Lower lobe of right lung (tissue), 2 donors: ENCODE measurements at regions not wholly inside any gene's neighbourhood (a gene's known extent, or its start where the extent isn't known, plus 50 kb on each side); places are given as distances from the start of the nearest gene placed in this dataset.
"Not testable (repeated sequence)": the region's sequence is repeated elsewhere in the genome, so short reads cannot be mapped to it uniquely, and the experiment has no call there.

Source experiments
- ATAC-seq, 2 donors: fragments of 200-7000 bp; cut with Tn5 transposase; one replicate each; pipeline ENCODE4 v1.9.1; 2020 to 2022; ENCODE audit warnings: mild to moderate bottlenecking in 2 of 2, moderate library complexity in 2 of 2
- DNase-seq: peaks from one replicate; pipeline ENCODE4 v3.0.0-alpha.2; 2020
- H3K27ac ChIP-seq: fragments of 200-600 bp; one replicate; pipeline ENCODE4 v1.8.0; 2022
- H3K27me3 ChIP-seq: fragments of 200-600 bp; one replicate; pipeline ENCODE4 v1.8.0; 2022; ENCODE audit warnings: low read depth
- H3K36me3 ChIP-seq: fragments of 200-600 bp; one replicate; pipeline ENCODE4 v1.8.0; 2022; ENCODE audit warnings: mild to moderate bottlenecking
- H3K4me1 ChIP-seq: fragments of 200-600 bp; one replicate; pipeline ENCODE4 v1.8.0; 2022
- H3K4me3 ChIP-seq: fragments of 200-600 bp; one replicate; pipeline ENCODE4 v1.8.0; 2022; ENCODE audit warnings: mild to moderate bottlenecking
- H3K9me3 ChIP-seq: fragments of 200-600 bp; one replicate; pipeline ENCODE4 v1.8.0; 2022
- intact Hi-C: fragments of 100-400 bp; cut with DNase I; formaldehyde crosslinking; loops from one replicate; pipeline ENCODE4 v1.11.0; 2022
- TF ChIP-seq, protein P1 (sequence below): fragments of 200-600 bp; IDR thresholded peaks from one replicate; pipeline ENCODE4 v1.8.0; 2022; ENCODE audit warnings: antibody characterized with exemption, mild to moderate bottlenecking
- donor health status: DM: no; HTN: yes; CAD: no; lungs with severe emphysema.

DNA sequence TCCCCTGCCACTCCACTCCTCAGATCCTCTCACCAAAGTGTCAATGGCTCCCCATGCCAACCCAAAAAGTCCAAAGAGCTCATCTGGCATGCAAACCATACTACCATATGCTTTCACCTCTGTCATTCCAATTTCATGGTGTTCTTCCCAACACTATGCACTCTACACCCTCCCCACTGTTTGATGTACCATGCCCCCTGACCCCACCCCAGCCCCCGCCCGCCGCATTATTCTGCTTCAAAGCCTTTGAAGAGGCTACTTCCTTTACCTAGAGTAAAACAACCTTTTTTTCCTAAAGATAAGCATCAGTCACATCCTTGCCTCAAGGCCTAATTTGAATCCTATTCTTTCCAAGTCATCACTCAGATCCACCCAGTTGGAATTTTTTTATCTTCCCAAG is 226.3 kb downstream of the DEPDC1B start:
- peaks cover 3% of the 10 kb centered on the region for H3K9me3 ChIP-seq
- H3K36me3 ChIP-seq = no peaks in the 10 kb centered on the region
- no peaks in the 10 kb centered on the region for H3K27me3 ChIP-seq
- ATAC-seq = no peak
- H3K4me1 ChIP-seq = no peaks in the 10 kb centered on the region
- no peak overlapping the region for H3K27ac ChIP-seq
- TF ChIP-seq, protein P1, sequence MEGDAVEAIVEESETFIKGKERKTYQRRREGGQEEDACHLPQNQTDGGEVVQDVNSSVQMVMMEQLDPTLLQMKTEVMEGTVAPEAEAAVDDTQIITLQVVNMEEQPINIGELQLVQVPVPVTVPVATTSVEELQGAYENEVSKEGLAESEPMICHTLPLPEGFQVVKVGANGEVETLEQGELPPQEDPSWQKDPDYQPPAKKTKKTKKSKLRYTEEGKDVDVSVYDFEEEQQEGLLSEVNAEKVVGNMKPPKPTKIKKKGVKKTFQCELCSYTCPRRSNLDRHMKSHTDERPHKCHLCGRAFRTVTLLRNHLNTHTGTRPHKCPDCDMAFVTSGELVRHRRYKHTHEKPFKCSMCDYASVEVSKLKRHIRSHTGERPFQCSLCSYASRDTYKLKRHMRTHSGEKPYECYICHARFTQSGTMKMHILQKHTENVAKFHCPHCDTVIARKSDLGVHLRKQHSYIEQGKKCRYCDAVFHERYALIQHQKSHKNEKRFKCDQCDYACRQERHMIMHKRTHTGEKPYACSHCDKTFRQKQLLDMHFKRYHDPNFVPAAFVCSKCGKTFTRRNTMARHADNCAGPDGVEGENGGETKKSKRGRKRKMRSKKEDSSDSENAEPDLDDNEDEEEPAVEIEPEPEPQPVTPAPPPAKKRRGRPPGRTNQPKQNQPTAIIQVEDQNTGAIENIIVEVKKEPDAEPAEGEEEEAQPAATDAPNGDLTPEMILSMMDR = no peak
- H3K4me3 ChIP-seq = no peak overlapping the region
- intact Hi-C loops = no loop called here
- DNase-seq = no peak

DNA sequence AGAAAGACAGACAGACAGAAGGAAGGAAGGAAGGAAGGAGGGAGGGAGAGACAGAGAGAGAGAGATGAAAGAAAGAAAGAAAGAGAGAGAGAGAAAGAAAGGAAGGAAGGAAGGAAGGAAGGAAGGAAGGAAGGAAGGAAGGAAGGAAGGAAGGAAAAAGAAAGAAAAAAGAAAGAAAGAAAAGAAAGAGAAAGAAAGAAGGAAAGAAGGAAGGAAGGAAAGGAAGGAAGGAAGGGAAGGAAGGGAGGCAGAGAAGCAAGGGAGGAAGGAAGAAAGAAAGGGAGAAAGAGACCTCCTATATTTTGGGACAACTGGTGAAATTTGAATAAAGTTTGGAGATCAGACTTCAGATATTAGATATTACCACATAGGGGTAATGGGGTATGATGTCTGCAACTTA is 226.9 kb downstream of the DEPDC1B start:
- H3K27me3 ChIP-seq, H3K9me3 ChIP-seq, DNase-seq, H3K4me1 ChIP-seq, H3K27ac ChIP-seq, H3K4me3 ChIP-seq, ATAC-seq, H3K36me3 ChIP-seq, intact Hi-C loops: not testable (repeated sequence)

DNA sequence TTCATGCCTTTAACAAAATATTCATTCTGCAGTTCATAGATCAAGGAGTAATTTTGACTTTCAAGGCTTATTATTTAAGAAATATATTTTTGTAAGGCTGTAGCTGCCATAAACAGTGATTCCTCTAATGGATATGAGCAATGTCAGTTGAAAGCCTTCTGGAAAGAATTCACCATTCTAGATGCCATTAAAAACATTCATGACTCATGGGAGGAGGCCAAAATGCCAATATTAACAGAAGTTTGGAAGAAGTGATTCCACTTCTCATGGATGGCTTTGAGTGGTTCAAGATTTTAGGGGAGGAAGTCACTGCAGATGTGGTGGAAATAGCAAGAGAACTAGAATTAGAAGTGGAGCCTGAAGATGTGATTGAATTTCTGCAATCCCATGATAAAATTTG is 229.1 kb downstream of the DEPDC1B start:
- intact Hi-C loops = no loop called here
- Histone ChIP-seq H3K27ac (no peak overlapping the region), H3K4me3 (no peak overlapping the region), H3K36me3 (no peaks in the 10 kb centered on the region), H3K4me1 (no peaks in the 10 kb centered on the region), H3K27me3 (no peaks in the 10 kb centered on the region), H3K9me3 (no peaks in the 10 kb centered on the region)
- TF ChIP-seq, protein P1 = no peak
- DNase-seq (no peak), ATAC-seq (no peak)

DNA sequence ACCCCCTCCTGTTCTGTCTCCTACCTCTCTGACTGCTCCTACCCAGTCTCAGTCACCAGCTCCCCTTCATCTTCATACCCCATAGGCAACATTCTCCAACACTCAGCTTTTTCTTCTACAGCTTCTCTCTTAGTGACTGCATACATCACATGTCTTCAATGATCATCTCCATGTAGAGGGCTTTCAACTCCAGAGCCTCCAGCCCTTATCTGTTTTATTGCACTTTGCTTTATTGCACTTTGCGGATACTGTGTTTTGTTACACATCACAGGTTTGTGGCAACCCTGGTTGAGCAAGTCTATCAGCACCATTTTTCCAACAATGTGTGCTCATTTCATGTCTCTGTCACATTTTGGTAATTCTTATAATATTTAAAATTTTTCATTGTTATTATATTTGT is 230.7 kb downstream of the DEPDC1B start:
- H3K9me3 ChIP-seq = no peaks in the 10 kb centered on the region
- no peak for ATAC-seq
- no peak overlapping the region for H3K27ac ChIP-seq
- TF ChIP-seq, protein P1 = no peak
- H3K36me3 ChIP-seq = no peaks in the 10 kb centered on the region
- DNase-seq = no peak
- no peak overlapping the region for H3K4me3 ChIP-seq
- H3K4me1 ChIP-seq = no peaks in the 10 kb centered on the region
- intact Hi-C loops = no loop called here
- no peaks in the 10 kb centered on the region for H3K27me3 ChIP-seq

DNA sequence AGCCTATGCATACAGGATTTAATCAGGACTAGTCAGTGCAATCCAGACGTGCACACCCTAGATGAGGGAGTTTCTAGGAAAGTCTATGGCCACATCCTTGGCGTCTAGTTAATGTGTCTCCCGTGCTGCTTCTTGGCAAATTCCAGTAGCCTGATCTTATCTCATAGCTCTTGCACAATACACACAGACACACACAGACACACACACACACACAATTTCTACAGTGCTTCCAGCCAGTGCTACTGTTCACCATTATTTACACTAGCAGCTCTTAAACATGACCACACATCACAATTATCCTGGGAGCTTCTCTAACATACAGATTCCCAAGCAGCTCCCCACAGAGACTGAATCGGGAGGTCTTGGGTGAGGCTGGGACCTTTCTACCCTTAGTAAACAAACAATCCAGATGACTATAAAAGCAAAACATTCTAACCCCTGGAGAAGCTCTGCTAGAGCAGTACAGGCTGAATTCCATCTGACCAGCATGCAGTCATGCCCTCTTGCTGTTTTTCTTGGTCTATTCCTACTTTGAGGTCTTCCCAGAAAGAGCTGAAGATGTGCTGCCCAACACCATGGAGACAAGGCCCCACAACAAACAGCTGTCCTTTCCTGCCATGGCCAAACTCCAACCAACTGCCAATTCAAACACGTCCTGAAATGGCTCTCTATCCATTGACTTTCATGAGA is 236.6 kb downstream of the DEPDC1B start:
- Histone ChIP-seq H3K4me3 (no peak overlapping the region), H3K9me3 (no peaks in the 10 kb centered on the region), H3K27ac (no peak overlapping the region), H3K4me1 (no peaks in the 10 kb centered on the region), H3K36me3 (no peaks in the 10 kb centered on the region), H3K27me3 (no peaks in the 10 kb centered on the region)
- TF ChIP-seq, protein P1 = no peak
- DNase-seq (no peak), ATAC-seq (no peak)
- intact Hi-C loops = no loop called here

DNA sequence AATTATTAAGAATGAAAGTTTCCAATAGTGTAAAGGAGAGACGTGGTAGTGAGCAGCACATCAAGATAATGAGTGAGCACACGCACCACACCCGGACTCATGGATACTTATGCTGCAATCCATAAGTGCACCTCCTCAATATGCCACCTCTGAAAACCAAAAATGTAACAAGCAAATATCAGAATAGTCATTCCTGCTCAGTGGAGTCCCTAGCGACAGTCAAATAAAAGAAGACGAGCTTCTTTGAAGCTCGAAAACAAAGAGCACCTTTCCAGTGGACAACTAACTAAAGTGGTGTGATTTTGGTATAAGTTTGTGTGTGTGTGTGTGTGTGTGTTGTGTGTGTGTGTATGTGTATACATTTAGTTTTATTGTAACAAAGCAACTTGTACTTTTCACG is 241.3 kb downstream of the DEPDC1B start:
- intact Hi-C loops = no loop called here
- TF ChIP-seq, protein P1 = no peak
- no peak for ATAC-seq
- Histone ChIP-seq H3K27ac (no peak overlapping the region), H3K4me3 (no peak overlapping the region), H3K36me3 (no peaks in the 10 kb centered on the region), H3K27me3 (no peaks in the 10 kb centered on the region), H3K4me1 (no peaks in the 10 kb centered on the region), H3K9me3 (no peaks in the 10 kb centered on the region)
- no peak for DNase-seq
